GM21529 (cell line): ENCODE measurements at regions not wholly inside any gene's neighbourhood (a gene's known extent, or its start where the extent isn't known, plus 50 kb on each side); places are given as distances from the start of the nearest gene placed in this dataset.

Source experiments
- ATAC-seq: cut with Tn5 transposase; IDR thresholded peaks from one replicate; pipeline ENCODE4 v1.9.1; 2021; ENCODE audit not compliant: unreplicated experiment

- no peak for ATAC-seq
Observed at GRCh38 chr1:235925016-235925415, 58.3 kb upstream of the LYST start.

- no peak for ATAC-seq
Observed at GRCh38 chr1:235923466-235924021, 56.8 kb upstream of the LYST start.

GRCh38 chr1:235920596-235921375 is 54.1 kb upstream of the LYST start:
- ATAC-seq = no peak

GRCh38 chr1:235919833-235920441 is 53.2 kb upstream of the LYST start:
- ATAC-seq = no peak

- ATAC-seq = no peak
Observed at GRCh38 chr1:235919127-235919832, 52.6 kb upstream of the LYST start.

- ATAC-seq = no peak
Observed at GRCh38 chr1:235918465-235918864, 51.8 kb upstream of the LYST start.

GRCh38 chr1:235918032-235918431 is 51.3 kb upstream of the LYST start:
- ATAC-seq = no peak

GRCh38 chr1:235917267-235917811 is 50.6 kb upstream of the LYST start:
- ATAC-seq = peak; percentile 95
